ENCODE measurements at regions not wholly inside any gene's neighbourhood (a gene's known extent, or its start where the extent isn't known, plus 50 kb on each side); places are given as distances from the start of the nearest gene placed in this dataset.
"Not testable (repeated sequence)": the region's sequence is repeated elsewhere in the genome, so short reads cannot be mapped to it uniquely, and the experiment has no call there.

GRCh38 chr9:32209164-32209563 is 175.3 kb upstream of the ACO1 start:
- TF ChIP-seq SPI1 (IDR thresholded peaks at IDR 0.05; ENCODE audit: borderline replicate concordance, insufficient read depth, low read depth, low read length), result peak; percentile 53; the same call in 1 of the 2 replicates
- SMC1A ChIA-PET (ENCODE audit: uncharacterized antibody, unreplicated experiment); H3K4me3 ChIP-seq; H4K20me1 ChIP-seq (ENCODE audit: control insufficient read depth, insufficient read depth); intact Hi-C loops (cut with micrococcal nuclease; ENCODE audit: unreplicated experiment); H3K4me1 ChIP-seq (ENCODE audit: control insufficient read depth, insufficient read depth, low read length); CTCF ChIA-PET; H3K36me3 ChIP-seq (ENCODE audit: control insufficient read depth in 2 of 2, insufficient read depth in 2 of 2, low read length in 1 of 2); H3K27ac ChIP-seq (ENCODE audit: control insufficient read depth, insufficient read depth); H2AFZ ChIP-seq (ENCODE audit: control insufficient read depth, low read depth, low read length); H3K4me2 ChIP-seq (ENCODE audit: control insufficient read depth, insufficient read depth); H3K27me3 ChIP-seq (replicated peaks in 1 of 2; ENCODE audit: control insufficient read depth in 2 of 2, insufficient read depth in 2 of 2, low read length in 1 of 2); H3K9me3 ChIP-seq (replicated peaks; ENCODE audit: control insufficient read depth, insufficient read depth, low read length); FAIRE-seq; H3K9ac ChIP-seq (ENCODE audit: control insufficient read depth, insufficient read depth, low read length); POLR2A ChIA-PET; DNase-seq (ENCODE audit: low read depth, low spot score); RAD21 ChIA-PET (ENCODE audit: unreplicated experiment); BruUV-seq (replicated peaks); ATAC-seq; in situ Hi-C loops (cut with MboI); H3K79me2 ChIP-seq (ENCODE audit: control insufficient read depth, insufficient read depth, low read length): not testable (repeated sequence)
- WGBS (ENCODE audit: insufficient coverage, insufficient replicate concordance, low lambda C conversion rate, missing lambda C conversion rate), result 0% methylated on average over 3 of the region's 3 CpGs

- no TSS peak for BruUV-seq (replicated peaks)
- ChIA-PET POLR2A (no interaction called here), SMC1A (ENCODE audit: uncharacterized antibody, unreplicated experiment) (no interaction called here), CTCF (no interaction called here), RAD21 (ENCODE audit: unreplicated experiment) (no interaction called here)
- no peak overlapping the region for H3K9ac ChIP-seq (ENCODE audit: control insufficient read depth, insufficient read depth, low read length)
- 0 out of 2 replicates have a peak overlapping the region, but pooled peaks have one; percentile 18 for H3K27ac ChIP-seq (ENCODE audit: control insufficient read depth, insufficient read depth)
- 0 out of 2 replicates have a peak, but pooled peaks cover 5% of the 10 kb centered on the region for H3K4me1 ChIP-seq (ENCODE audit: control insufficient read depth, insufficient read depth, low read length)
- no peaks in the 10 kb centered on the region for H3K9me3 ChIP-seq (replicated peaks; ENCODE audit: control insufficient read depth, insufficient read depth, low read length)
- ATAC-seq (peak; percentile 99), DNase-seq (ENCODE audit: low read depth, low spot score) (peak; percentile 50), FAIRE-seq (peak; percentile 27)
- H3K36me3 ChIP-seq (ENCODE audit: control insufficient read depth in 2 of 2, insufficient read depth in 2 of 2, low read length in 1 of 2), result no peaks in the 10 kb centered on the region
- no peak overlapping the region for H3K4me3 ChIP-seq
- no peaks in the 10 kb centered on the region for H3K27me3 ChIP-seq (replicated peaks in 1 of 2; ENCODE audit: control insufficient read depth in 2 of 2, insufficient read depth in 2 of 2, low read length in 1 of 2)
- in situ Hi-C loops (cut with MboI) (no loop called here), intact Hi-C loops (cut with micrococcal nuclease; ENCODE audit: unreplicated experiment) (no loop called here)
- no peaks in the 10 kb centered on the region for H4K20me1 ChIP-seq (ENCODE audit: control insufficient read depth, insufficient read depth)
- H2AFZ ChIP-seq (ENCODE audit: control insufficient read depth, low read depth, low read length), result peak overlapping the region; percentile 17; the same call in 1 of the 2 replicates
- H3K79me2 ChIP-seq (ENCODE audit: control insufficient read depth, insufficient read depth, low read length), result no peaks in the 10 kb centered on the region
- H3K4me2 ChIP-seq (ENCODE audit: control insufficient read depth, insufficient read depth), result peak overlapping the region; percentile 22; the same call in 1 of the 2 replicates
- no peak for TF ChIP-seq ZBTB40 (IDR thresholded peaks at IDR 0.05; ENCODE audit: borderline replicate concordance)
- peak; percentile 92 for TF ChIP-seq SPI1 (IDR thresholded peaks at IDR 0.05; ENCODE audit: borderline replicate concordance, insufficient read depth, low read depth, low read length)
- no peak for TF ChIP-seq BACH1 (IDR thresholded peaks at IDR 0.05; ENCODE audit: borderline replicate concordance)
- TF ChIP-seq TCF7 (IDR thresholded peaks at IDR 0.05; ENCODE audit: borderline replicate concordance), result peak; percentile 29; the same call in 1 of the 2 replicates
- TF ChIP-seq JUNB (IDR thresholded peaks at IDR 0.05), result peak; percentile 76
- 0 out of 2 replicates have a peak, but pooled peaks have one; percentile 29 for TF ChIP-seq IRF4 (IDR thresholded peaks at IDR 0.05; ENCODE audit: low read depth, low read length)
- peak; percentile 64 for TF ChIP-seq NFIC (IDR thresholded peaks at IDR 0.05; ENCODE audit: low read depth, low read length)
- TF ChIP-seq RCOR1 (conservative IDR thresholded peaks at IDR 0.05; ENCODE audit: low read depth, low read length), result 0 out of 2 replicates have a peak, but pooled peaks have one; percentile 26
- no peak for TF ChIP-seq NFYA (IDR thresholded peaks at IDR 0.05; ENCODE audit: borderline replicate concordance, low read depth, low read length)
- TF ChIP-seq FOXK2 (IDR thresholded peaks at IDR 0.05), result no peak
- TF ChIP-seq ATF7 (IDR thresholded peaks at IDR 0.05; ENCODE audit: low read depth), result 0 out of 2 replicates have a peak, but pooled peaks have one; percentile 14
- peak; percentile 92 for TF ChIP-seq RELB (IDR thresholded peaks at IDR 0.05; ENCODE audit: low read depth)
These were observed 166.2 kb upstream of the ACO1 start for GRCh38 chr9:32218100-32218767.
